ENCODE measurements at regions not wholly inside any gene's neighbourhood (a gene's known extent, or its start where the extent isn't known, plus 50 kb on each side); places are given as distances from the start of the nearest gene placed in this dataset.

DNA sequence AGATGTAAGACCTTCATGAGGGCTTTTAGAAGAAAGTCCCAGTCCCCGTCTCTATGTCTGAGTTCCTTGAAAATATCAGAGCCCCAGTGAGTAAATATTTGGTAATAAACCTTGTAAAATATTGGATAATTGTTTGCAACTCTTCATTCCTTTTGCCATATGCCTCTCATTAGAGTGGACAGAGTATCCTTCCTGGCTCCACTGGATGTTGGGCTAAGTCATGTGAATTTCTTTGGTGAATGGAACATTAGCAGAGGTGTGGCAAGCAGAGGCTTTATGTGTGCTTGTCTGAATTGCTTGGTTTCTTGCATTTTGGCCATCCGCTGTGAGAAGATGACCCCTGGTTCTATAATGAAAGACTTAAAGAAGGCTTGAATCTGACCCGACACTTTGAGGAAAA lies 490.3 kb downstream of the METTL15 start:
- no peak for DNase-seq (ENCODE audit: low read depth)
- Histone ChIP-seq H3K36me3 (ENCODE audit: control insufficient read depth, insufficient read depth, low read length, severe bottlenecking) (no peaks in the 10 kb centered on the region), H3K4me1 (ENCODE audit: control insufficient read depth, insufficient read depth, low read length) (no peaks in the 10 kb centered on the region)

DNA sequence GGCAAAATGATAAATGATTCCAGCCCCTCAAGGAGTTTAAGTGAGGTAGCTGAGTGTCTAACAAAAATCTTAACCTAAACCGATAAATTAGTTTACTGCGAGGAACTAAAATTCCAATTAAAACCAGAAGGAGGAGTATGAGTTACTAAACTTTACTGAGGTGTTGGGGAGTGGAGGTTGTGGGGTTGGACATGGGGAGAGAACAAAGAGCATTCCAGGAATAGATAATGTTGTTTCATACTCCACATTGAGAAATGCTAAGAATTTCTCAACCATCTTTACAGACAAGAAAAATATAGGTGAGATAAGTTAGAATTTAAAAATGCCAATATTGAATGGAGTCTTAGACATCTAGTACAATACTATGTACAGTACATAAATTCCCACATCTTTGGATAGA lies 488.6 kb downstream of the METTL15 start:
- no peaks in the 10 kb centered on the region for H3K36me3 ChIP-seq (ENCODE audit: control insufficient read depth, insufficient read depth, low read length, severe bottlenecking)
- H3K4me3 ChIP-seq (ENCODE audit: low read length), result no peak overlapping the region
- no peaks in the 10 kb centered on the region for H3K27me3 ChIP-seq (replicated peaks; ENCODE audit: control insufficient read depth, insufficient read depth, low read length)
- DNase-seq (ENCODE audit: low read depth), result no peak
- no peak overlapping the region for H3K9ac ChIP-seq (ENCODE audit: low read length)
- H3K4me1 ChIP-seq (ENCODE audit: control insufficient read depth, insufficient read depth, low read length), result no peaks in the 10 kb centered on the region
- peaks cover 4% of the 10 kb centered on the region for H3K9me3 ChIP-seq (ENCODE audit: control insufficient read depth, low read length)

More for the DNA sequence above, 490.3 kb downstream of the METTL15 start:
- Histone ChIP-seq H3K4me3 (ENCODE audit: low read length) (no peak overlapping the region), H3K9me3 (ENCODE audit: control insufficient read depth, low read length) (peaks cover 4% of the 10 kb centered on the region), H3K9ac (ENCODE audit: low read length) (no peak overlapping the region), H3K27me3 (replicated peaks; ENCODE audit: control insufficient read depth, insufficient read depth, low read length) (no peaks in the 10 kb centered on the region)

GRCh38 chr11:28592141-28592540 lies 484.0 kb downstream of the METTL15 start:
- H3K27me3 ChIP-seq (replicated peaks; ENCODE audit: control insufficient read depth, insufficient read depth, low read length), result no peaks in the 10 kb centered on the region
- no peak overlapping the region for H3K9ac ChIP-seq (ENCODE audit: low read length)
- H3K4me1 ChIP-seq (ENCODE audit: control insufficient read depth, insufficient read depth, low read length), result no peaks in the 10 kb centered on the region
- no peaks in the 10 kb centered on the region for H3K36me3 ChIP-seq (ENCODE audit: control insufficient read depth, insufficient read depth, low read length, severe bottlenecking)
- peaks cover 4% of the 10 kb centered on the region for H3K9me3 ChIP-seq (ENCODE audit: control insufficient read depth, low read length)
- no peak for DNase-seq (ENCODE audit: low read depth)
- no peak overlapping the region for H3K4me3 ChIP-seq (ENCODE audit: low read length)

GRCh38 chr11:28584992-28585391 lies 476.8 kb downstream of the METTL15 start:
- no peak overlapping the region for H3K9ac ChIP-seq (ENCODE audit: low read length)
- H3K27me3 ChIP-seq (replicated peaks; ENCODE audit: control insufficient read depth, insufficient read depth, low read length), result no peaks in the 10 kb centered on the region
- H3K4me3 ChIP-seq (ENCODE audit: low read length), result no peak overlapping the region
- H3K36me3 ChIP-seq (ENCODE audit: control insufficient read depth, insufficient read depth, low read length, severe bottlenecking), result no peaks in the 10 kb centered on the region
- no peak for DNase-seq (ENCODE audit: low read depth)
- no peaks in the 10 kb centered on the region for H3K4me1 ChIP-seq (ENCODE audit: control insufficient read depth, insufficient read depth, low read length)
- H3K9me3 ChIP-seq (ENCODE audit: control insufficient read depth, low read length), result no peaks in the 10 kb centered on the region

GRCh38 chr11:28582506-28582905 lies 474.3 kb downstream of the METTL15 start:
- no peaks in the 10 kb centered on the region for H3K9me3 ChIP-seq (ENCODE audit: control insufficient read depth, low read length)

DNA sequence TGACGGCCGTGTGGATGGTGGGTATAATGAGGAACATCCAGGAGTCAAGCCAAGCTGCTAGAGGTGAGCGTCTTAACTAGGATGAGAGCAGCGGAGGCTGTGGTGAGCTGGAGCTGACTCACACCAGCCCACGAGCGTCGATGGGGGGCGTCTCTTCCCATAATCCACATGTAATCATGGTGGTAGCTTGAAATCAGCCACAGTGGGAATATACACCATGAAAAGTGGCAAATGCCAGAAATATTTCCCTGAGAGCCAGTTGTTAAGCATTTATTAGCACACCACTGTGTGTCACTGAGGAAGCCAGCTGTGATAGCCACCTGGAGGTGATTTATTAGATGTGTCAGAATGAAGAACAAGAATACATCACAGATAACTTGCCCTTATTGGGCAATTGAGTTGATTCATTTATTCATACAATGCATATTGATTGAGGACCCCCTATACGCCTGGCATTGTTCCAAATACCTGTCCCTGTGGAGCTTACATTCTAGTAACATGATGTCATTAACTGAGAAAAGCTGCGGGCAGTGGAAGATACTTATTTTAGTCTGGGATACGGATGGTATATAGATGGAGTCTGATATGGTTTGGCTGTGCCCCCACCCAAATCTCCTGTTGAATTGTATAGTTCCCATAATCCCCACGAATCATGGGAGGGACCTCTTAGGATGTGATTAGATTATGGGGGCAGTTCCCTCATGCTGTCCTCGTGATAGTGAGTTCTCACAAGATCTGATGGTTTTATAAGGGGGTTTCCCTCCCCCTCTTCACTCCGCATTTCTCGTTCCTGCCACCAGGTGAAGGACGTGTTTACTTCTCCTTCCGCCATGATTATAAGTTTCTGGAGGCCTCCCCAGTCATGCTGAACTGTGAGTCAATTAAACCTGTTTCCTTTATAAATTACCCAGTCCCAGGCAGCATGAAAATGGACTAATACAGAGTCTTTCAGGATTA lies 473.4 kb downstream of the METTL15 start:
- H3K4me3 ChIP-seq (ENCODE audit: low read length), result no peak overlapping the region
- no peaks in the 10 kb centered on the region for H3K4me1 ChIP-seq (ENCODE audit: control insufficient read depth, insufficient read depth, low read length)
- no peaks in the 10 kb centered on the region for H3K9me3 ChIP-seq (ENCODE audit: control insufficient read depth, low read length)
- H3K36me3 ChIP-seq (ENCODE audit: control insufficient read depth, insufficient read depth, low read length, severe bottlenecking), result no peaks in the 10 kb centered on the region
- no peaks in the 10 kb centered on the region for H3K27me3 ChIP-seq (replicated peaks; ENCODE audit: control insufficient read depth, insufficient read depth, low read length)
- H3K9ac ChIP-seq (ENCODE audit: low read length), result no peak overlapping the region
- no peak for DNase-seq (ENCODE audit: low read depth)

More at GRCh38 chr11:28582506-28582905, 474.3 kb downstream of the METTL15 start:
- Histone ChIP-seq H3K4me3 (ENCODE audit: low read length) (no peak overlapping the region), H3K36me3 (ENCODE audit: control insufficient read depth, insufficient read depth, low read length, severe bottlenecking) (no peaks in the 10 kb centered on the region), H3K4me1 (ENCODE audit: control insufficient read depth, insufficient read depth, low read length) (no peaks in the 10 kb centered on the region), H3K9ac (ENCODE audit: low read length) (no peak overlapping the region), H3K27me3 (replicated peaks; ENCODE audit: control insufficient read depth, insufficient read depth, low read length) (no peaks in the 10 kb centered on the region)
- DNase-seq (ENCODE audit: low read depth), result no peak

GRCh38 chr11:28571371-28571770 lies 463.2 kb downstream of the METTL15 start:
- DNase-seq (ENCODE audit: low read depth), result no peak
- Histone ChIP-seq H3K9ac (ENCODE audit: low read length) (no peak overlapping the region), H3K36me3 (ENCODE audit: control insufficient read depth, insufficient read depth, low read length, severe bottlenecking) (no peaks in the 10 kb centered on the region), H3K4me3 (ENCODE audit: low read length) (no peak overlapping the region), H3K27me3 (replicated peaks; ENCODE audit: control insufficient read depth, insufficient read depth, low read length) (no peaks in the 10 kb centered on the region), H3K9me3 (ENCODE audit: control insufficient read depth, low read length) (no peaks in the 10 kb centered on the region), H3K4me1 (ENCODE audit: control insufficient read depth, insufficient read depth, low read length) (peaks cover 6% of the 10 kb centered on the region)

DNA sequence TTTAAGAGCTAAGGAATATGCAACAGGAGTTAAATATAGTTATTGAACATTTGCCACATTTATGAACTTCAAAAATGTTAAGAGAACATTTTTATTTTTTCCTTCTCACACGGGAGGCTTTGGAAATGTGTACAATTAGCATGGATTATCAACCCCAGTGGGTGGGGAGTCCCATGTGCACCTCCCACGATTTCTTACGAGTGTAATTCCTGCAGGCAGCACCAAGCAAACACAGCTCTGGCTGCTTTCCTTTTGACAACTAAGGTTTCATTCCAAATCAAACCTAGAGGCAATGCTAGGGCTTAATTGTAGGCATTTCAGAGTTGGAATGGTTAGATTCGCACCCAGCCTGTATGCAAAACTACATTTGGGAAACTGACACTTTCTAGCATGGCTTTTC lies 460.9 kb downstream of the METTL15 start:
- Histone ChIP-seq H3K36me3 (ENCODE audit: control insufficient read depth, insufficient read depth, low read length, severe bottlenecking) (no peaks in the 10 kb centered on the region), H3K27me3 (replicated peaks; ENCODE audit: control insufficient read depth, insufficient read depth, low read length) (no peaks in the 10 kb centered on the region), H3K4me1 (ENCODE audit: control insufficient read depth, insufficient read depth, low read length) (peaks cover 12% of the 10 kb centered on the region), H3K4me3 (ENCODE audit: low read length) (no peak overlapping the region), H3K9me3 (ENCODE audit: control insufficient read depth, low read length) (no peaks in the 10 kb centered on the region), H3K9ac (ENCODE audit: low read length) (no peak overlapping the region)
- no peak for DNase-seq (ENCODE audit: low read depth)

GRCh38 chr11:28566339-28567089 lies 458.3 kb downstream of the METTL15 start:
- H3K4me1 ChIP-seq (ENCODE audit: control insufficient read depth, insufficient read depth, low read length), result peaks cover 12% of the 10 kb centered on the region
- no peaks in the 10 kb centered on the region for H3K36me3 ChIP-seq (ENCODE audit: control insufficient read depth, insufficient read depth, low read length, severe bottlenecking)
- no peaks in the 10 kb centered on the region for H3K9me3 ChIP-seq (ENCODE audit: control insufficient read depth, low read length)
- no peak overlapping the region for H3K9ac ChIP-seq (ENCODE audit: low read length)
- peak overlapping the region; percentile 78 for H3K4me3 ChIP-seq (ENCODE audit: low read length)
- peak; percentile 93 for DNase-seq (ENCODE audit: low read depth)
- no peaks in the 10 kb centered on the region for H3K27me3 ChIP-seq (replicated peaks; ENCODE audit: control insufficient read depth, insufficient read depth, low read length)

GRCh38 chr11:28559492-28559891 lies 451.3 kb downstream of the METTL15 start:
- Histone ChIP-seq H3K36me3 (ENCODE audit: control insufficient read depth, insufficient read depth, low read length, severe bottlenecking) (no peaks in the 10 kb centered on the region), H3K9me3 (ENCODE audit: control insufficient read depth, low read length) (no peaks in the 10 kb centered on the region), H3K27me3 (replicated peaks; ENCODE audit: control insufficient read depth, insufficient read depth, low read length) (no peaks in the 10 kb centered on the region), H3K4me3 (ENCODE audit: low read length) (no peak overlapping the region), H3K4me1 (ENCODE audit: control insufficient read depth, insufficient read depth, low read length) (no peaks in the 10 kb centered on the region), H3K9ac (ENCODE audit: low read length) (no peak overlapping the region)
- no peak for DNase-seq (ENCODE audit: low read depth)

- H3K36me3 ChIP-seq (ENCODE audit: control insufficient read depth, insufficient read depth, low read length, severe bottlenecking), result no peaks in the 10 kb centered on the region
- H3K9me3 ChIP-seq (ENCODE audit: control insufficient read depth, low read length), result no peaks in the 10 kb centered on the region
- H3K4me3 ChIP-seq (ENCODE audit: low read length), result no peak overlapping the region
- DNase-seq (ENCODE audit: low read depth), result no peak
- no peaks in the 10 kb centered on the region for H3K4me1 ChIP-seq (ENCODE audit: control insufficient read depth, insufficient read depth, low read length)
- H3K27me3 ChIP-seq (replicated peaks; ENCODE audit: control insufficient read depth, insufficient read depth, low read length), result no peaks in the 10 kb centered on the region
- H3K9ac ChIP-seq (ENCODE audit: low read length), result no peak overlapping the region
These were observed 439.1 kb downstream of the METTL15 start for GRCh38 chr11:28547321-28547741.
